T-cell (primary cell): ENCODE measurements at regions not wholly inside any gene's neighbourhood (a gene's known extent, or its start where the extent isn't known, plus 50 kb on each side); places are given as distances from the start of the nearest gene placed in this dataset.

Experiments used
- ATAC-seq, 4 experiments: fragments of 200-7000 bp in 3 of 4; fragments of 150-1000 bp in 1 of 4; cut with Tn5 transposase; replicated peaks in 1 of 4; 1 replicate in 3 of 4; 2 replicates in 1 of 4; pipeline ENCODE4 v1.10.0; 2021; ENCODE audit warnings: moderate library complexity in 3 of 4, mild to moderate bottlenecking in 2 of 4, moderate number of reproducible peaks in 1 of 4
- CTCF ChIA-PET, 2 donors: fragments of 300-600 bp; sonication (Branson Sonifier 250); formaldehyde crosslinking; loops; one replicate each; lab custom pipeline; 2022; ENCODE audit warnings: antibody characterized with exemption in 2 of 2; lab: Charles Lee
- POLR2A ChIA-PET, 2 donors: fragments of 300-600 bp; sonication (Branson Sonifier 250); formaldehyde crosslinking; loops; one replicate each; lab custom pipeline; 2022; ENCODE audit warnings: antibody characterized with exemption in 2 of 2; lab: Charles Lee
- DNase-seq, 35 experiments: peaks; one replicate each; pipeline versions ENCODE4 v3.0.0 to v3.0.0-alpha.2; 2013 to 2023
- H3K27ac ChIP-seq: one replicate; pipeline ENCODE4 v1.5.1; 2013; ENCODE audit warnings: low read length
- H3K27me3 ChIP-seq, 2 experiments: replicated peaks in 1 of 2; 1 replicate in 1 of 2; 2 replicates in 1 of 2; pipeline versions ENCODE4 v1.6.1 to v1.7.0; 2013; ENCODE audit warnings: low read length in 1 of 2, mixed read lengths in 1 of 2; ENCODE audit not compliant: control insufficient read depth in 2 of 2, insufficient read depth in 2 of 2; ENCODE audit errors: extremely low read depth in 1 of 2
- H3K36me3 ChIP-seq, 2 donors: 1 replicate in 1 of 2; 2 replicates in 1 of 2; pipeline versions ENCODE4 v1.6.1 to v1.7.0; 2013; ENCODE audit warnings: low read length in 1 of 2; ENCODE audit not compliant: control insufficient read depth in 2 of 2, insufficient read depth in 1 of 2; ENCODE audit errors: extremely low read depth in 1 of 2
- H3K4me1 ChIP-seq, 2 experiments: 1 replicate in 1 of 2; 2 replicates in 1 of 2; pipeline versions ENCODE4 v1.6.1 to v1.7.0; 2013; ENCODE audit warnings: low read length in 2 of 2, mixed read lengths in 1 of 2; ENCODE audit not compliant: insufficient read depth in 2 of 2, control insufficient read depth in 1 of 2; ENCODE audit errors: extremely low read depth in 1 of 2
- H3K4me3 ChIP-seq, 2 donors: 1 replicate in 1 of 2; 2 replicates in 1 of 2; pipeline versions ENCODE4 v1.5.1 to v1.7.0; 2013; ENCODE audit warnings: mild to moderate bottlenecking in 2 of 2, low read length in 1 of 2, moderate library complexity in 1 of 2; ENCODE audit not compliant: control insufficient read depth in 1 of 2; ENCODE audit errors: extremely low read depth in 1 of 2
- H3K9me3 ChIP-seq: 2 replicates; pipeline ENCODE4 v1.7.0; 2013
- H3K27ac Mint-ChIP-seq, 2 donors: one replicate each; pipeline ENCODE4 v1.8.0; 2020 to 2021; ENCODE audit warnings: mild to moderate bottlenecking in 2 of 2, mixed read lengths in 2 of 2
- H3K27me3 Mint-ChIP-seq, 2 donors: one replicate each; pipeline ENCODE4 v1.8.0; 2021 to 2022; ENCODE audit warnings: mixed read lengths in 2 of 2
- H3K36me3 Mint-ChIP-seq: one replicate; pipeline ENCODE4 v1.8.0; 2021; ENCODE audit warnings: mixed read lengths
- H3K4me1 Mint-ChIP-seq, 3 donors: one replicate each; pipeline ENCODE4 v1.8.0; 2020 to 2022; ENCODE audit warnings: mixed read lengths in 3 of 3, mild to moderate bottlenecking in 1 of 3
- H3K4me3 Mint-ChIP-seq, 3 donors: one replicate each; pipeline ENCODE4 v1.8.0; 2020 to 2022; ENCODE audit warnings: mild to moderate bottlenecking in 3 of 3, mixed read lengths in 3 of 3, moderate library complexity in 3 of 3
- H3K9me3 Mint-ChIP-seq, 3 donors: one replicate each; pipeline ENCODE4 v1.8.0; 2020 to 2022; ENCODE audit warnings: mixed read lengths in 3 of 3
- WGBS: methylation state at CpG from one replicate; pipeline ENCODE4 v1.1.5; 2013; ENCODE audit warnings: missing lambda C conversion rate; ENCODE audit not compliant: insufficient coverage; 5-methylcytosine and 5-hydroxymethylcytosine counted together

- no peak for DNase-seq
- no peak for ATAC-seq
- Mint-ChIP-seq H3K4me3 (no peak overlapping the region), H3K36me3 (no peaks in the 10 kb centered on the region), H3K27ac (no peak overlapping the region), H3K9me3 (peaks cover 0 to 3% (median 0%) of the 10 kb centered on the region in 3 donors), H3K4me1 (peaks cover 23 to 24% (median 23%) of the 10 kb centered on the region in 3 donors), H3K27me3 (no peaks in the 10 kb centered on the region)
- no peaks in the 10 kb centered on the region for H3K9me3 ChIP-seq
- CTCF ChIA-PET = interaction anchor here (0.6 to 1.8 kb wide), 2 partner anchors 14 to 370 kb away, joined by 5 to 6 read pairs; no protein-coding TSS in a partner anchor
- no peaks in the 10 kb centered on the region for H3K27me3 ChIP-seq
- H3K4me1 ChIP-seq = peaks cover 5 to 13% of the 10 kb centered on the region in 2 experiments
- H3K36me3 ChIP-seq = no peaks in the 10 kb centered on the region
- H3K4me3 ChIP-seq = no peak overlapping the region
- POLR2A ChIA-PET = no interaction called here
- H3K27ac ChIP-seq = no peak overlapping the region
- WGBS = 57% methylated on average over 1 of the region's 3 CpGs
These were observed 58.6 kb upstream of the CAMK2D start for GRCh38 chr4:113820108-113820507.

- no peak overlapping the region for H3K27ac ChIP-seq
- no peaks in the 10 kb centered on the region for H3K36me3 ChIP-seq
- H3K9me3 Mint-ChIP-seq = peaks cover 0 to 3% (median 0%) of the 10 kb centered on the region in 3 donors
- H3K27me3 ChIP-seq = no peaks in the 10 kb centered on the region
- ChIA-PET CTCF (no interaction called here), POLR2A (no interaction called here)
- H3K4me3 ChIP-seq = no peak overlapping the region
- no peaks in the 10 kb centered on the region for H3K36me3 Mint-ChIP-seq
- no peaks in the 10 kb centered on the region for H3K27me3 Mint-ChIP-seq
- DNase-seq (no peak), ATAC-seq (no peak)
- no peak overlapping the region for H3K27ac Mint-ChIP-seq
- H3K4me1 Mint-ChIP-seq = no peaks in the 10 kb centered on the region
- no CpG with 5 or more reads among the region's 2 CpGs for WGBS
- no peaks in the 10 kb centered on the region for H3K4me1 ChIP-seq
- H3K9me3 ChIP-seq = no peaks in the 10 kb centered on the region
- H3K4me3 Mint-ChIP-seq = no peak overlapping the region
These were observed 54.3 kb upstream of the CAMK2D start for GRCh38 chr4:113815826-113816225.

- no peaks in the 10 kb centered on the region for H3K4me1 Mint-ChIP-seq
- Histone ChIP-seq H3K9me3 (no peaks in the 10 kb centered on the region), H3K4me1 (no peaks in the 10 kb centered on the region), H3K27me3 (no peaks in the 10 kb centered on the region), H3K36me3 (no peaks in the 10 kb centered on the region), H3K4me3 (no peak overlapping the region), H3K27ac (no peak overlapping the region)
- H3K36me3 Mint-ChIP-seq = no peaks in the 10 kb centered on the region
- no peak for ATAC-seq
- H3K9me3 Mint-ChIP-seq = no peaks in the 10 kb centered on the region
- POLR2A ChIA-PET = no interaction called here
- CTCF ChIA-PET = no interaction called here
- H3K27me3 Mint-ChIP-seq = no peaks in the 10 kb centered on the region
- no peak for DNase-seq
- H3K4me3 Mint-ChIP-seq = no peak overlapping the region
- H3K27ac Mint-ChIP-seq = no peak overlapping the region
These were observed 49.8 kb upstream of the CAMK2D start for GRCh38 chr4:113811359-113811758.
